Left lung (tissue), 4 donors: ENCODE measurements at regions not wholly inside any gene's neighbourhood (a gene's known extent, or its start where the extent isn't known, plus 50 kb on each side); places are given as distances from the start of the nearest gene placed in this dataset.

ENCODE experiments used
- ATAC-seq: fragments of 200-7000 bp; cut with Tn5 transposase; one replicate; pipeline ENCODE4 v1.9.1; 2020; ENCODE audit warnings: moderate library complexity
- DNase-seq, 4 donors: peaks; one replicate each; pipeline ENCODE4 v3.0.0-alpha.2; 2013 to 2020
- H3K27ac ChIP-seq, 2 donors: fragments of 200-600 bp; sonication (generic) in 1 of 2; one replicate each; pipeline versions ENCODE4 v1.5.0 to v1.8.0; 2020 to 2021
- H3K27me3 ChIP-seq, 2 donors: fragments of 200-600 bp; sonication (generic) in 1 of 2; one replicate each; pipeline versions ENCODE4 v1.5.0 to v1.8.0; 2020 to 2021
- H3K36me3 ChIP-seq, 2 donors: fragments of 200-600 bp; sonication (generic) in 1 of 2; one replicate each; pipeline versions ENCODE4 v1.5.0 to v1.8.0; 2020 to 2021
- H3K4me1 ChIP-seq, 2 donors: fragments of 200-600 bp; one replicate each; pipeline ENCODE4 v1.8.0; 2021
- H3K4me3 ChIP-seq, 2 donors: fragments of 200-600 bp; sonication (generic) in 1 of 2; one replicate each; pipeline versions ENCODE4 v1.5.0 to v1.8.0; 2020 to 2021; ENCODE audit warnings: mild to moderate bottlenecking in 1 of 2
- H3K9me3 ChIP-seq, 2 donors: fragments of 200-600 bp; sonication (generic) in 1 of 2; one replicate each; pipeline versions ENCODE4 v1.5.0 to v1.8.0; 2020 to 2021
- intact Hi-C, 2 donors: fragments of 100-400 bp; cut with DNase I; formaldehyde crosslinking; loops; one replicate each; pipeline versions ENCODE4 v1.11.2 to v1.14.2; 2022
- TF ChIP-seq, protein P1 (sequence below), 2 donors: fragments of 200-600 bp; sonication (generic) in 1 of 2; IDR thresholded peaks; one replicate each; pipeline versions ENCODE4 v1.5.0 to v1.8.0; 2021; ENCODE audit warnings: antibody characterized with exemption in 2 of 2
- donor health status: DM: no; HTN: yes; CAD: no.
- donor health status: DM: no; HTN: no; CAD: no.

GRCh38 chr5:109987355-109987754, 297.6 kb downstream of the MAN2A1 start:
- ATAC-seq (no peak), DNase-seq (no peak)
- Histone ChIP-seq H3K9me3 (no peaks in the 10 kb centered on the region), H3K27me3 (no peaks in the 10 kb centered on the region), H3K4me3 (no peak overlapping the region), H3K27ac (no peak overlapping the region), H3K4me1 (peaks cover 0 to 4% of the 10 kb centered on the region in 2 donors), H3K36me3 (no peaks in the 10 kb centered on the region)
- TF ChIP-seq, protein P1, sequence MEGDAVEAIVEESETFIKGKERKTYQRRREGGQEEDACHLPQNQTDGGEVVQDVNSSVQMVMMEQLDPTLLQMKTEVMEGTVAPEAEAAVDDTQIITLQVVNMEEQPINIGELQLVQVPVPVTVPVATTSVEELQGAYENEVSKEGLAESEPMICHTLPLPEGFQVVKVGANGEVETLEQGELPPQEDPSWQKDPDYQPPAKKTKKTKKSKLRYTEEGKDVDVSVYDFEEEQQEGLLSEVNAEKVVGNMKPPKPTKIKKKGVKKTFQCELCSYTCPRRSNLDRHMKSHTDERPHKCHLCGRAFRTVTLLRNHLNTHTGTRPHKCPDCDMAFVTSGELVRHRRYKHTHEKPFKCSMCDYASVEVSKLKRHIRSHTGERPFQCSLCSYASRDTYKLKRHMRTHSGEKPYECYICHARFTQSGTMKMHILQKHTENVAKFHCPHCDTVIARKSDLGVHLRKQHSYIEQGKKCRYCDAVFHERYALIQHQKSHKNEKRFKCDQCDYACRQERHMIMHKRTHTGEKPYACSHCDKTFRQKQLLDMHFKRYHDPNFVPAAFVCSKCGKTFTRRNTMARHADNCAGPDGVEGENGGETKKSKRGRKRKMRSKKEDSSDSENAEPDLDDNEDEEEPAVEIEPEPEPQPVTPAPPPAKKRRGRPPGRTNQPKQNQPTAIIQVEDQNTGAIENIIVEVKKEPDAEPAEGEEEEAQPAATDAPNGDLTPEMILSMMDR (IDR thresholded peaks at IDR 0.05) = no peak
- intact Hi-C loops = no loop called here

DNA sequence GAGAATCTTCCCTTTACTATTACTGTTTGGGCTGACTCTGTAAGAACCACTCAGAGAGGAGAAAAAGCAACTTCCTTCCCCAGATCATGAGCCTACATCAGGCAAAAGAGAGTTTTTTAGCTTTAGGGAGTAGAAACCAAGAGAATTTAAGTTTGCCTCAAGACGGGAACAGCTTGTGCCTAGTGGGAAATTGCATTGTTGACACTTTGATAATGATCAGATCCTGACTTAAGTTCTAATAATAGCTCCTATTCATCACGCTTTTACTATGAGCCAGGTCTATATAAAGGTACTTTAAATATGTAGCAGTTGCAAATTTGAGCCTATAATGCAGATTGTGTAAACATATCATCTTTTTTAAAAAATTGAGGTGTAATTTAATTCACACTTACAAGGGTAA, 298.2 kb downstream of the MAN2A1 start:
- Histone ChIP-seq H3K36me3 (no peaks in the 10 kb centered on the region), H3K4me3 (no peak overlapping the region), H3K27me3 (no peaks in the 10 kb centered on the region), H3K27ac (no peak overlapping the region), H3K4me1 (peaks cover 0 to 4% of the 10 kb centered on the region in 2 donors), H3K9me3 (no peaks in the 10 kb centered on the region)
- TF ChIP-seq, protein P1 (IDR thresholded peaks at IDR 0.05) = no peak
- ATAC-seq = peak; percentile 33
- DNase-seq = no peak
- intact Hi-C loops = no loop called here

DNA sequence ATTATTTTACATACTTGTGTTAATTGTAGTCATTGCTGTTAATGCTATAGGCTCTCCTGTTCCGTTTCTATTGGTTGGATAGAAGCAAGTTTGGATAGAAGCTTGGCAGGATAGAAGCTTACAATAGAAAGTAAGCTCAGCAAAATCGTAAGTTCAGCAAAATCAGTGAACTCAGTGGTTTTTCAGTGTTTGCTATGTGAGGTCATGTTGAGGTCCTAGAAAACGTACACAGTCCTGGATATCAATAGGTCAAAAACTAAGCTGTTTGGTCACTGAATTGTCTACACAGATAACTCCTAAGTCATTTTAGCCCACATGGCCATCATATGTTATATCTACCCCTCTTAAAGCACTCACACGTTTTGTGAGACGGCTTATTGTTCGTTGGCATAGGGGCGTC, 299.4 kb downstream of the MAN2A1 start:
- no peaks in the 10 kb centered on the region for H3K27me3 ChIP-seq
- no peak for DNase-seq
- no peak for ATAC-seq
- H3K9me3 ChIP-seq = no peaks in the 10 kb centered on the region
- H3K4me1 ChIP-seq = peaks cover 0 to 4% of the 10 kb centered on the region in 2 donors
- intact Hi-C loops = no loop called here
- H3K4me3 ChIP-seq = no peak overlapping the region
- no peak overlapping the region for H3K27ac ChIP-seq
- TF ChIP-seq, protein P1 (IDR thresholded peaks at IDR 0.05) = no peak
- no peaks in the 10 kb centered on the region for H3K36me3 ChIP-seq

DNA sequence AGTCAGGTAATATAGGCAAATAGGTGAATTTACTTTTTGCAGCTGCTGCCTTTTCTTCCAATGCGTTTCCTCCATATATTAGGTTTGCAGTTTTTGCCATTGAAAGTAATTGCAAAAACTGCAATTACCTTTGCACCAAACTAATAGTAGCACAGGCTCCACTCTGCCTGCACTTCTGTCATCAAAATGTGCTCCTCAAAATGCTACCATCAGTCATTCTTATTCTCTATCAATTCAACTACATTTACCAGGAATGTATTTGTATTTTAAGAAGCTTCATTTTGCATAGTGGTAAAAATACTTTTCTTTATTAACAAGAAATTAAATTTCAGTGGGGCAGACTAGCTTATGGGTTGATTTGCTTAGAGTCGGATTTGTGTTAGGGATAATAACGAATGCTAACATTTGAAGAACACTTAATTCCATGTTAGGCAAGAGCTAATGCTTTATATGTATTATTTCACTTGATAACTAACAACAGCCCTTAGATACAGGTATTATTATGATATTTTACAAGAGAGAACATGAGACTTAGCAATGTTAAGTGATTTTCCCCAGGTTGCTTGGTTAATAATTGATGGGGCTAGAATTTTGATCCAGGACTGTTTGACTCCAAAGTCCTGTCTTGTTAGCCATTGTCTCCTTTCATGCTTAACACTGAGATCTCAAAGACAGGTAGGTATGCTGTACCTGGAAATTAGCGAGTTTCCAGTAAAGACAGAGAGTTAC, 300.4 kb downstream of the MAN2A1 start:
- TF ChIP-seq, protein P1 (IDR thresholded peaks at IDR 0.05) = no peak
- Histone ChIP-seq H3K27me3 (no peaks in the 10 kb centered on the region), H3K4me3 (no peak overlapping the region), H3K36me3 (no peaks in the 10 kb centered on the region), H3K4me1 (peaks cover 0 to 4% of the 10 kb centered on the region in 2 donors), H3K9me3 (no peaks in the 10 kb centered on the region), H3K27ac (no peak overlapping the region)
- no peak for DNase-seq
- ATAC-seq = no peak
- intact Hi-C loops = no loop called here

GRCh38 chr5:109990723-109991359, 301.1 kb downstream of the MAN2A1 start:
- Histone ChIP-seq H3K4me3 (no peak overlapping the region), H3K36me3 (no peaks in the 10 kb centered on the region), H3K9me3 (no peaks in the 10 kb centered on the region), H3K4me1 (peaks cover 0 to 4% of the 10 kb centered on the region in 2 donors), H3K27ac (no peak overlapping the region), H3K27me3 (no peaks in the 10 kb centered on the region)
- TF ChIP-seq, protein P1 (IDR thresholded peaks at IDR 0.05) = no peak
- ATAC-seq = no peak
- intact Hi-C loops = no loop called here
- DNase-seq = no peak
